C4-2B (cell line): ENCODE measurements at regions not wholly inside any gene's neighbourhood (a gene's known extent, or its start where the extent isn't known, plus 50 kb on each side); places are given as distances from the start of the nearest gene placed in this dataset.

Experiments used
- ZFX ChIP-seq: fragments of 450-650 bp; IDR thresholded peaks from 2 replicates; pipeline ENCODE4 v1.6.1; 2017
- TF ChIP-seq, protein P1 (sequence below): fragments of 450-650 bp; conservative IDR thresholded peaks from 2 replicates; pipeline ENCODE4 v1.5.1; 2017; ENCODE audit warnings: mild to moderate bottlenecking

DNA sequence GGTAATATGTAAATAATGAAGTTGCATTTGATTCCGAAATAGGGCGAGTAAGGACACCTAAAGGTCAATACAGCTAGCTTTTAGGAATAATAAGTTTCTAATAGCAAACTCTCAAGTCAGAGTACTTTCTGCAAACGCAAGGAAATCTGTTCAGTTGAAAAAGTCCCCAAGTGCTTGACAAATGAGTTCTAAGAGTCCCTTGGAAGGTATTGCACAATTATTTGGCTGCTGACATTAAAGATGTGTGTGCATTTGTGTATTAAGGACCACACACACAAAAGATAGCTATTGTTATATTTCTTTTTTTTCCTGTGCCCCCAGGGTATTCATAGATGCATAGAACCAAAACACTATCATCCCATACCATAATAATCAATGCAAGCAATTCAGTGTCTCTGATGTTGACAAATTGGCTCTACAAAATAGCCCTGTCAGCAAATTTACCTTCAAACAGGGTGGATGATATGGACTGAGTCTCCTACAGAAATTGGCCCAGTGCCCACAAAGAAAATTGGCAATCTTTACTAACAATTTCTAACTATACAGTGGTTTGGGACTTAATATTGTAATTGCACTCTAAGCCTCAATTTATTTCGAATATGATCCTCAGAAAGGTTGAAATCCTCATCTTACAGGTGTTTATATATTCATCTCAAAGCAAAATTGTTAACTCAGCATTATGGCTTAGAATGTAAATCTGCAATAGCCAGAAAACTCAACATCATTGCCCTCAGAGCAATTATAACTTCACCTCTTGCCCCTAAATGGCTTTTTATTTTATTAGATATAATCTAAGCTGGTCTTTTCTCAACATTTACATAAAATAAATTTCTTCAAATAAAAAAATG is 827.2 kb downstream of the MAT2B start:
- TF ChIP-seq, protein P1, sequence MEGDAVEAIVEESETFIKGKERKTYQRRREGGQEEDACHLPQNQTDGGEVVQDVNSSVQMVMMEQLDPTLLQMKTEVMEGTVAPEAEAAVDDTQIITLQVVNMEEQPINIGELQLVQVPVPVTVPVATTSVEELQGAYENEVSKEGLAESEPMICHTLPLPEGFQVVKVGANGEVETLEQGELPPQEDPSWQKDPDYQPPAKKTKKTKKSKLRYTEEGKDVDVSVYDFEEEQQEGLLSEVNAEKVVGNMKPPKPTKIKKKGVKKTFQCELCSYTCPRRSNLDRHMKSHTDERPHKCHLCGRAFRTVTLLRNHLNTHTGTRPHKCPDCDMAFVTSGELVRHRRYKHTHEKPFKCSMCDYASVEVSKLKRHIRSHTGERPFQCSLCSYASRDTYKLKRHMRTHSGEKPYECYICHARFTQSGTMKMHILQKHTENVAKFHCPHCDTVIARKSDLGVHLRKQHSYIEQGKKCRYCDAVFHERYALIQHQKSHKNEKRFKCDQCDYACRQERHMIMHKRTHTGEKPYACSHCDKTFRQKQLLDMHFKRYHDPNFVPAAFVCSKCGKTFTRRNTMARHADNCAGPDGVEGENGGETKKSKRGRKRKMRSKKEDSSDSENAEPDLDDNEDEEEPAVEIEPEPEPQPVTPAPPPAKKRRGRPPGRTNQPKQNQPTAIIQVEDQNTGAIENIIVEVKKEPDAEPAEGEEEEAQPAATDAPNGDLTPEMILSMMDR, result no peak
- TF ChIP-seq ZFX, result no peak
